SK-N-SH (cell line): ENCODE measurements at regions not wholly inside any gene's neighbourhood (a gene's known extent, or its start where the extent isn't known, plus 50 kb on each side); places are given as distances from the start of the nearest gene placed in this dataset.

Experiments used
- CTCF ChIA-PET: fragments of 300-600, 350-600 bp; formaldehyde crosslinking; extraction: SDS; loops from one replicate; lab custom pipeline; 2021; lab: Yijun Ruan, JAX
- POLR2A ChIA-PET: fragments of 350-600 bp; sonication (Branson Sonifier 250); formaldehyde crosslinking; extraction: SDS; loops from one replicate; lab custom pipeline; 2020; ENCODE audit warnings: antibody characterized with exemption, inconsistent platforms; lab: Yijun Ruan, JAX
- DNase-seq: peaks from one replicate; pipeline ENCODE4 v3.0.0; 2012
- H2AFZ ChIP-seq: fragments of 200-600 bp; sonication (generic); 2 replicates; pipeline ENCODE4 v1.8.1; 2016; ENCODE audit warnings: antibody characterized with exemption, mild to moderate bottlenecking, low read depth
- H3F3A ChIP-seq: fragments of 200-600 bp; sonication (generic); replicated peaks from 2 replicates; pipeline ENCODE3; 2016; ENCODE audit warnings: antibody characterized with exemption, mild to moderate bottlenecking; ENCODE audit not compliant: insufficient read depth
- H3K27ac ChIP-seq, 2 experiments: fragments of 200-500 bp in 1 of 2; fragments of 200-600 bp in 1 of 2; sonication (Bioruptor generic) in 1 of 2; sonication (generic), shearing (Covaris generic) in 1 of 2; 2 replicates each; pipeline versions ENCODE4 v1.5.1 to v1.6.1; 2014 to 2016; ENCODE audit warnings: low read depth in 2 of 2, inconsistent platforms in 1 of 2, low read length in 1 of 2, mild to moderate bottlenecking in 1 of 2, mixed read lengths in 1 of 2
- H3K27me3 ChIP-seq: fragments of 200-600 bp; sonication (generic), shearing (Covaris generic); 2 replicates; pipeline ENCODE4 v1.6.1; 2016; ENCODE audit warnings: mixed run types; ENCODE audit not compliant: insufficient read depth
- H3K36me3 ChIP-seq, 2 experiments: fragments of 200-500 bp in 1 of 2; fragments of 200-600 bp in 1 of 2; sonication (Bioruptor generic) in 1 of 2; sonication (generic) in 1 of 2; replicated peaks in 1 of 2; 2 replicates each; pipeline versions ENCODE3 to v1.5.1; 2014 to 2016; ENCODE audit warnings: low read length in 1 of 2, mild to moderate bottlenecking in 1 of 2; ENCODE audit not compliant: insufficient read depth in 2 of 2, control insufficient read depth in 1 of 2
- H3K4me1 ChIP-seq, 2 experiments: fragments of 200-500 bp in 1 of 2; fragments of 200-600 bp in 1 of 2; sonication (Bioruptor generic) in 1 of 2; sonication (generic), shearing (Covaris generic) in 1 of 2; 2 replicates each; pipeline versions ENCODE4 v1.5.1 to v1.6.1; 2014 to 2016; ENCODE audit warnings: low read depth in 1 of 2, low read length in 1 of 2, mixed run types in 1 of 2; ENCODE audit not compliant: insufficient read depth in 2 of 2, control insufficient read depth in 1 of 2
- H3K4me2 ChIP-seq: fragments of 200-600 bp; sonication (generic), shearing (Covaris generic); 2 replicates; pipeline ENCODE4 v1.6.1; 2017; ENCODE audit warnings: mixed run types
- H3K4me3 ChIP-seq, 2 experiments: fragments of 200-500 bp in 1 of 2; fragments of 200-600 bp in 1 of 2; sonication (Bioruptor generic) in 1 of 2; sonication (generic), shearing (Covaris generic) in 1 of 2; 2 replicates each; pipeline versions ENCODE4 v1.5.1 to v1.8.1; 2014 to 2016; ENCODE audit warnings: low read depth in 2 of 2, inconsistent platforms in 1 of 2, low read length in 1 of 2, mild to moderate bottlenecking in 1 of 2, mixed read lengths in 1 of 2, moderate library complexity in 1 of 2
- H3K79me2 ChIP-seq: fragments of 200-600 bp; sonication (generic); 2 replicates; pipeline ENCODE4 v1.8.1; 2017; ENCODE audit warnings: mild to moderate bottlenecking; ENCODE audit not compliant: insufficient read depth
- H3K9ac ChIP-seq: fragments of 200-600 bp; sonication (generic); 2 replicates; pipeline ENCODE4 v1.6.1; 2017; ENCODE audit warnings: mixed run types
- H3K9me2 ChIP-seq: fragments of 200-600 bp; sonication (generic); 2 replicates; pipeline ENCODE4 v1.6.1; 2017; ENCODE audit warnings: mixed run types
- H3K9me3 ChIP-seq: fragments of 200-600 bp; sonication (generic); 2 replicates; pipeline ENCODE4 v1.6.1; 2017; ENCODE audit warnings: mixed run types, mild to moderate bottlenecking, moderate library complexity
- H4K20me1 ChIP-seq: fragments of 200-600 bp; sonication (generic); 2 replicates; pipeline ENCODE4 v1.6.1; 2017; ENCODE audit warnings: mild to moderate bottlenecking, mixed run types; ENCODE audit not compliant: insufficient read depth
- ELF1 ChIP-seq: IDR thresholded peaks from 2 replicates; pipeline ENCODE4 v1.4.0; 2012
- FOXJ3 ChIP-seq: sonication (generic); formaldehyde crosslinking; IDR thresholded peaks from 2 replicates; pipeline ENCODE4 v1.5.1; 2020; ENCODE audit warnings: mild to moderate bottlenecking, missing genetic modification reagents
- GATA2 ChIP-seq: sonication (generic); formaldehyde crosslinking; IDR thresholded peaks from 2 replicates; pipeline ENCODE4 v1.5.0; 2020; ENCODE audit warnings: mild to moderate bottlenecking, missing genetic modification reagents
- MAX ChIP-seq: IDR thresholded peaks from 2 replicates; pipeline ENCODE4 v1.4.0; 2012; ENCODE audit warnings: low read depth
- MEF2A ChIP-seq: IDR thresholded peaks from 2 replicates; pipeline ENCODE4 v1.4.0; 2012; ENCODE audit warnings: low read depth, borderline replicate concordance
- NFIC ChIP-seq: IDR thresholded peaks from 2 replicates; pipeline ENCODE4 v1.4.0; 2012; ENCODE audit warnings: borderline replicate concordance
- NRF1 ChIP-seq: IDR thresholded peaks from 2 replicates; pipeline ENCODE4 v1.6.1; 2012; ENCODE audit warnings: low read depth, mild to moderate bottlenecking, low read length
- RAD21 ChIP-seq: IDR thresholded peaks from 2 replicates; pipeline ENCODE4 v1.6.1; 2012; ENCODE audit warnings: mild to moderate bottlenecking, low read length
- RCOR1 ChIP-seq: fragments of 150-350 bp; IDR thresholded peaks from 2 replicates; pipeline ENCODE4 v1.6.1; 2017; ENCODE audit warnings: antibody characterized with exemption, low read length
- TEAD4 ChIP-seq: IDR thresholded peaks from 2 replicates; pipeline ENCODE4 v1.4.0; 2012; ENCODE audit warnings: mild to moderate bottlenecking, borderline replicate concordance; ENCODE audit not compliant: insufficient read depth
- USF2 ChIP-seq: fragments of 150-350 bp; IDR thresholded peaks from 2 replicates; pipeline ENCODE4 v1.6.1; 2017; ENCODE audit warnings: antibody characterized with exemption, low read length, low read depth, borderline replicate concordance
- WGBS: methylation state at CpG from one replicate; pipeline ENCODE4 v1.1.6; 2017; ENCODE audit warnings: low lambda C conversion rate; 5-methylcytosine and 5-hydroxymethylcytosine counted together
- TF ChIP-seq, protein P1 (sequence below): IDR thresholded peaks from 2 replicates; pipeline ENCODE4 v1.4.0; 2012; ENCODE audit warnings: low read depth, borderline replicate concordance
- TF ChIP-seq, protein P2 (sequence below): IDR thresholded peaks from 2 replicates; pipeline ENCODE4 v1.6.1; 2012; ENCODE audit warnings: mild to moderate bottlenecking, low read depth, low read length, moderate library complexity
- TF ChIP-seq, protein P3 (sequence below): IDR thresholded peaks from 2 replicates; pipeline ENCODE4; 2012

DNA sequence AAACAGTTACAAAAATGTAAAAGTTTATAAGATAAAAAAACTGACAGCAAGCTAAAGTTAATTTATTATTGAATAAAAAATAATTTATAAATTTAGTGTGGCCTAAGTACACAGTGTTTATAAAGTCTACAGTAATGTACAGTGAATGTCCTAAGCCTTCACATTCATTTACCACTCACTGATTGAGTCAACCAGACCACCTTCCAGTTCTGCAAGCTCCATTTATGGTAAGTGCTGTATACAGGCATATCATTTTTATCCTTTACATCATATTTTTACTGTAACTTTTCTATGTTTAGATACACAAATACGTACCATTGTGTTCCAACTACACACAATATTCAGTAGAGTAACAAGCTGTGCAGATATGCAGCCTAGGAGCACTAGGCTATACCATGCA is 184.2 kb upstream of the LRATD1 start:
- POLR2A ChIA-PET, result no interaction called here
- no peaks in the 10 kb centered on the region for H3K9me2 ChIP-seq
- WGBS, result 11% methylated on average over 1 of the region's 1 CpG
- no peaks in the 10 kb centered on the region for H3K27me3 ChIP-seq
- no peaks in the 10 kb centered on the region for H3K79me2 ChIP-seq
- H4K20me1 ChIP-seq, result no peaks in the 10 kb centered on the region
- CTCF ChIA-PET, result interaction anchor here (1.4 kb wide), 1 partner anchor 1129 kb away, joined by 3 read pairs; no protein-coding TSS in a partner anchor
- no peaks in the 10 kb centered on the region for H3K36me3 ChIP-seq
- H3K9me3 ChIP-seq, result no peaks in the 10 kb centered on the region
- no peak overlapping the region for H3K27ac ChIP-seq
- no peak for DNase-seq
- no peaks in the 10 kb centered on the region for H3K4me1 ChIP-seq
- no peak overlapping the region for H2AFZ ChIP-seq
- H3F3A ChIP-seq, result no peaks in the 10 kb centered on the region
- no peak overlapping the region for H3K9ac ChIP-seq
- TF ChIP-seq, protein P1, sequence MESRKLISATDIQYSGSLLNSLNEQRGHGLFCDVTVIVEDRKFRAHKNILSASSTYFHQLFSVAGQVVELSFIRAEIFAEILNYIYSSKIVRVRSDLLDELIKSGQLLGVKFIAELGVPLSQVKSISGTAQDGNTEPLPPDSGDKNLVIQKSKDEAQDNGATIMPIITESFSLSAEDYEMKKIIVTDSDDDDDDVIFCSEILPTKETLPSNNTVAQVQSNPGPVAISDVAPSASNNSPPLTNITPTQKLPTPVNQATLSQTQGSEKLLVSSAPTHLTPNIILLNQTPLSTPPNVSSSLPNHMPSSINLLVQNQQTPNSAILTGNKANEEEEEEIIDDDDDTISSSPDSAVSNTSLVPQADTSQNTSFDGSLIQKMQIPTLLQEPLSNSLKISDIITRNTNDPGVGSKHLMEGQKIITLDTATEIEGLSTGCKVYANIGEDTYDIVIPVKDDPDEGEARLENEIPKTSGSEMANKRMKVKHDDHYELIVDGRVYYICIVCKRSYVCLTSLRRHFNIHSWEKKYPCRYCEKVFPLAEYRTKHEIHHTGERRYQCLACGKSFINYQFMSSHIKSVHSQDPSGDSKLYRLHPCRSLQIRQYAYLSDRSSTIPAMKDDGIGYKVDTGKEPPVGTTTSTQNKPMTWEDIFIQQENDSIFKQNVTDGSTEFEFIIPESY, result no peak
- TF ChIP-seq, protein P2, sequence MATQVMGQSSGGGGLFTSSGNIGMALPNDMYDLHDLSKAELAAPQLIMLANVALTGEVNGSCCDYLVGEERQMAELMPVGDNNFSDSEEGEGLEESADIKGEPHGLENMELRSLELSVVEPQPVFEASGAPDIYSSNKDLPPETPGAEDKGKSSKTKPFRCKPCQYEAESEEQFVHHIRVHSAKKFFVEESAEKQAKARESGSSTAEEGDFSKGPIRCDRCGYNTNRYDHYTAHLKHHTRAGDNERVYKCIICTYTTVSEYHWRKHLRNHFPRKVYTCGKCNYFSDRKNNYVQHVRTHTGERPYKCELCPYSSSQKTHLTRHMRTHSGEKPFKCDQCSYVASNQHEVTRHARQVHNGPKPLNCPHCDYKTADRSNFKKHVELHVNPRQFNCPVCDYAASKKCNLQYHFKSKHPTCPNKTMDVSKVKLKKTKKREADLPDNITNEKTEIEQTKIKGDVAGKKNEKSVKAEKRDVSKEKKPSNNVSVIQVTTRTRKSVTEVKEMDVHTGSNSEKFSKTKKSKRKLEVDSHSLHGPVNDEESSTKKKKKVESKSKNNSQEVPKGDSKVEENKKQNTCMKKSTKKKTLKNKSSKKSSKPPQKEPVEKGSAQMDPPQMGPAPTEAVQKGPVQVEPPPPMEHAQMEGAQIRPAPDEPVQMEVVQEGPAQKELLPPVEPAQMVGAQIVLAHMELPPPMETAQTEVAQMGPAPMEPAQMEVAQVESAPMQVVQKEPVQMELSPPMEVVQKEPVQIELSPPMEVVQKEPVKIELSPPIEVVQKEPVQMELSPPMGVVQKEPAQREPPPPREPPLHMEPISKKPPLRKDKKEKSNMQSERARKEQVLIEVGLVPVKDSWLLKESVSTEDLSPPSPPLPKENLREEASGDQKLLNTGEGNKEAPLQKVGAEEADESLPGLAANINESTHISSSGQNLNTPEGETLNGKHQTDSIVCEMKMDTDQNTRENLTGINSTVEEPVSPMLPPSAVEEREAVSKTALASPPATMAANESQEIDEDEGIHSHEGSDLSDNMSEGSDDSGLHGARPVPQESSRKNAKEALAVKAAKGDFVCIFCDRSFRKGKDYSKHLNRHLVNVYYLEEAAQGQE, result no peak
- no peak for TF ChIP-seq GATA2 (CRISPR knock-in tag)
- TF ChIP-seq, protein P3, sequence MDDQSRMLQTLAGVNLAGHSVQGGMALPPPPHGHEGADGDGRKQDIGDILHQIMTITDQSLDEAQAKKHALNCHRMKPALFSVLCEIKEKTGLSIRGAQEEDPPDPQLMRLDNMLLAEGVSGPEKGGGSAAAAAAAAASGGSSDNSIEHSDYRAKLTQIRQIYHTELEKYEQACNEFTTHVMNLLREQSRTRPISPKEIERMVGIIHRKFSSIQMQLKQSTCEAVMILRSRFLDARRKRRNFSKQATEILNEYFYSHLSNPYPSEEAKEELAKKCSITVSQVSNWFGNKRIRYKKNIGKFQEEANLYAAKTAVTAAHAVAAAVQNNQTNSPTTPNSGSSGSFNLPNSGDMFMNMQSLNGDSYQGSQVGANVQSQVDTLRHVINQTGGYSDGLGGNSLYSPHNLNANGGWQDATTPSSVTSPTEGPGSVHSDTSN, result no peak
- no peak for TF ChIP-seq FOXJ3 (CRISPR knock-in tag)
- no peak for TF ChIP-seq ELF1
- TF ChIP-seq RCOR1, result no peak
- TF ChIP-seq TEAD4, result no peak
- no peak for TF ChIP-seq NFIC
- TF ChIP-seq MAX, result no peak
- no peak for TF ChIP-seq RAD21
- no peak for TF ChIP-seq USF2
- no peak for TF ChIP-seq MEF2A
- TF ChIP-seq NRF1, result no peak
- no peak overlapping the region for H3K4me3 ChIP-seq
- no peak overlapping the region for H3K4me2 ChIP-seq
